HPDE6-E6E7 (cell line): ENCODE measurements at regions not wholly inside any gene's neighbourhood (a gene's known extent, or its start where the extent isn't known, plus 50 kb on each side); places are given as distances from the start of the nearest gene placed in this dataset.

Experiments
- DNase-seq: peaks from one replicate; pipeline ENCODE4 v3.0.0; 2011; ENCODE audit warnings: missing footprints; ENCODE audit errors: extremely low spot score

DNA sequence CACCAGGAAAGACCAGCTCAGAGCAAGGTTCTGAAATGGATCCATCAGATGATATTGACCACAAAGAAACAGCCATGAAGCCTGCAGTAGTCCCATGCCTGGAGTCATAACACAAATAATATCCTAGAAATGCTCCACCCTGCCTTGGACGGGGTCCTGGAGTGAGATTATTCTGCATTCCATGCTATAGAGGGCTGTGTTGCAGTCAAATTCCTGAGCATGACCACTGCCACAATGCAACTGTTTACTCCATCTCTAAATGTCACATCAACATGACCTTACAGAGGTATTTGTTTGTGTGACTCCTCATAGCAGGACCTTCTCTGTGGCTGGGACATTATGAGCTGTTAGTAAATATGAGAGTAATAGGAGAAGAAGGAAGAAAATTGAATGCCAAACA is 257.5 kb upstream of the TCF21 start:
- no peak for DNase-seq

GRCh38 chr6:133632206-133632605 is 256.7 kb upstream of the TCF21 start:
- no peak for DNase-seq

GRCh38 chr6:133632906-133633305 is 256.0 kb upstream of the TCF21 start:
- no peak for DNase-seq

GRCh38 chr6:133634474-133634873 is 254.4 kb upstream of the TCF21 start:
- DNase-seq, result no peak

DNA sequence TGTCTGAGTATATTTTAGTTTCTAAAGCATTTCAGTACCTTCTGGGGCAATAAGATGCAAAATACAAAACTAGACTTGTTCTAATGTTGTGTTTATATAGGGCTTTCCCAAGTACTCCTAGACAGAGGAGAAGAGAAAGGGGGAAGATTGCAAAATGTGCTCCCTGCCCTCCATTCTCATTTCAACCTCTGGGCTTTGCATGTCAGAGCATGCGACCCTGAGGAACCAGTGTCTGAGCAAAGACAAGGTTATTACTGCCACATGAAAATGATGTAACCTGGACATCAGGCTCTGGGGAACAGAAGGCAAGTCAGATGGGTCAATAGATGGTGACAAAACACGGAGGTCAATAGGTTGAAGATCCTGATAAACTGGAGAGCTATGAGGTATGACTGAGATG is 253.5 kb upstream of the TCF21 start:
- no peak for DNase-seq

DNA sequence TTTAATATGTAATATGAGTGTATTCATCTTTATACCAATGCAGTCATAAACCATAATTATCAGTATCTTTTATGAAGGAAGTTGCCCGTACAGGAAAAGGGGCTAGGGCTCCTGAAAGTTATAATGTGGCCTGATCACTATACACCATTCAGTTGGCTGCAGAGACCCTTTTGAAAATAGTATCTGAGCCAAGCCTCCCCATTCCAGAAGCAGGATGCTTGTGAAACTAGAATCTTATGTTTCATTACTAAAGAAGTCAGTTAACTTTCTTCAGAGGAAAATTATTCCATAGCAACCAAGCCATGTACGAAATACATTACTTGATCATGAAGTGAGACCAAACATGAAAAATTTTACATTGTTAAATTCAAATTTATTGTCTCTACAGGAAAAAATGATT is 251.5 kb upstream of the TCF21 start:
- DNase-seq, result no peak

GRCh38 chr6:133637874-133638273 is 251.0 kb upstream of the TCF21 start:
- DNase-seq, result no peak

DNA sequence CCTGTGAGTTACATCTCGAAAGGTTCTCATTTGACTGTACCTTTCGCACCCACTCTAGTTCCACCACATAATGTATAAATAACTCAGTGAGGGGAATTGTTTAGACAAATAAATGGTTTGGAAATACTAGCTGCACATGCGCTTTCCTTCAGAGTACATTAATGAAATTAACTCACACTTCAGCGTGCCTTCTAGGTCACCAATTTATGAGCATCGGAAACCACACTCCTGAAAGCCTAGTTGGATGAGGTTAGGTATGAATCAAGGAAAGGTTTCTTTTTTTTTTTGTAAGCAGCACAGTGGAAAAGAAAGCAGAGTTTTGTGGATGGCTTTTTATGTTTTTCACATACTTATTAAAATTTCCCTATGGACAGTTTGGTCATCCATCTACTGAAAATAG is 247.8 kb upstream of the TCF21 start:
- no peak for DNase-seq

DNA sequence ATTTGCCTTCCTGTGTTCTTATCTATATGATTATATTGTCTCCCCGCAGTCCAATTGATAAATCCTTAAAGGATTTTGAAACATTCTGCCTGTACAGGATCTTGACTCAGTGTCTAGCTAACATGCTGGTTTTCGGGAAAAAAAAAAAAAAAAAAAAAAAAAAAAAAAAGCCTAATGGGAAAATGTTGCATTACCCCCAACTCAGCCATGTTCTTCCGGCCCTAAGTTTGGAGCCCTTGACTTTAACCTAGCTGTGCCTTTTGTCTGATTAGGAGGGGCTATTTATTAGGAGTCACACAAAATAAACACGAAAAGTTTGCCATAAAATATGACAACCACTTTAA is 244.4 kb upstream of the TCF21 start:
- DNase-seq, result no peak

- no peak for DNase-seq
These were observed 243.9 kb upstream of the TCF21 start for GRCh38 chr6:133644892-133645619.

- DNase-seq, result no peak
These were observed 242.8 kb upstream of the TCF21 start for GRCh38 chr6:133645966-133646740.

DNA sequence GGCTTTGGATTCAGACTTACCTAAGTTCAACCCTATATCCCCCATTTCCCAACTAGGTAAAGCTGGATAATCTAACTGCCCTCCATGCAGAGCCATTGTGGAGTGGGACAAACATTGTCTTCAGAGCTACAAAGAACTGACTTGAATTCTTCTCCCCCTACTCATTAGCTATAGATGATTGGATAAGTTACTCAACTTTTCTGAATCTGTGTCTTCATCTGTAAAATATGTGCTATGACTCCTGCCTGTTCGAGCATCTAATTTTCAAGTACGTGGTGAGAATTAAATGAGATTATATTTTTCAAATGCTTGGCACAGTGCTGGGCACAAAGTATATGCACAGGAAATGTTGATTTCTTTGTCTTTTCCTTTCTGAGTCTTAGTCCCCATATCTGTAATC is 240.3 kb upstream of the TCF21 start:
- no peak for DNase-seq

DNA sequence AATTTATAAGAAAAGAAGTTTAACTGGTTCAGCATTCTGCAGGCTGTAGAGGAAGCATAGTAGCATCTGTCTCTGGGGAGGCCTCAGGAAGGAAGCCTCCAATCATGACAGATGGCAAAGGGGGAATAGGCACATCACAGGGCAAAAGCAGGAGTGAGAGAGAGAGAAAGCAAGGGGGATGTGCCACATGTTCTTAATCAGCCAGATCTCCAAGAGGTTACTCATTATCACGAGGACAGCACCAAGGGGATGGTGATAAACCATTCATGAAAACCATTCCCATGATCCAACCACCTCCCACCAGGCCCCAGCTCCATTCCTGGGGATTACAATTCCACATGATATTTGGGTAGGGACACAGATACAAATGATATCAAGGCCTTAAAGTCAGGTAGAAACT is 217.5 kb upstream of the TCF21 start:
- no peak for DNase-seq

- no peak for DNase-seq
These were observed 215.9 kb upstream of the TCF21 start for GRCh38 chr6:133673056-133673455.

GRCh38 chr6:133674661-133675060 is 214.3 kb upstream of the TCF21 start:
- DNase-seq, result no peak

DNA sequence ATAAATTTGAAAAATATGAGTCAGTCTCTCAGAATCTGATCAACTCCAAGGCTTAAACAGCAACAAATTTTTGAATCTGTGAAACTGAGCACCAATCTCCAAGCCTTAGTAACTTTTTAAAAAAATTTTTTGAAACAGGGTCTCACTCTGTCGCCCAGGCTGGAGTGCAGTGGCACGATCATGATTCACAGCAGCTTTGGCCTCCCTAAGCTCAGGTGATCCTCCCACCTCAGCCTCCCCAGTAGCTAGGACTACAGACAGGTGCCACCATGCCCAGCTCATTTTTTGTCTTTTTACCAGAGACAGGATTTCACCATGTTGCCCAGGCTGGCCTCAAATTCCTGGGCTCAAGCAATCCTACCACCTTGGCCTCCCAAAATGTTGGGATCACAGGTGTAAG is 207.9 kb upstream of the TCF21 start:
- DNase-seq, result no peak

DNA sequence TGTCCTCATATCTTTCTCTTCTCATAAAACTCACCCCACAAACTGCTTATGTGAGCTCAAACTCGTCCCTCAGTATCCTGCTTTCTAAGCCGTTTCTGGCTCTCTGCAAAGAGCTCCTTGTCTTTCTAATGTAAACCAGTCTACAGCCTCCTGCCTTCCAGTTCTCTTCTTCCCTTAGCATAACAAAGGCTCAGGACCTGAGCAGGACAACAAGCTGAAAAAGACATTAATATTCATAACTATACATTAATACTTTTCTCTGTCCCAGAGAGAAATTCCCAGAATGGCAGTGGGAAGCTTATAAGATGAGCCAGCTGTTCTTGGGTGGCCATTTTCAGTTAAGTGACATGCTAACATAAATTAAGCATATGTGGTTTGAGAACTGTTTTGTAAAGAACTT is 207.0 kb upstream of the TCF21 start:
- no peak for DNase-seq

GRCh38 chr6:133682506-133683307 is 206.2 kb upstream of the TCF21 start:
- no peak for DNase-seq

DNA sequence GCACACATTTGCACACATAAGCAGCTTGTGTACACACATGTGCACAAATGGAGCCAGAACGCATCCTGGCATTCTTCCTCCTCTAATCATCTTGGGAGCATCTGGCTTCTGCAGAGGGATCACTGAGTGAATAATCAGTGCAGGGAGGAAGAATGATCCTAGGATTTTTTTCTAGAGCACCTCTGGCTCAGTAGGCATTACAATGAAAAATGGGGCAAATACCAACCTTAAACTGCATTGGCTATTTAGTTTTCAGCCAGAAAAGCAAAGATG is 205.7 kb upstream of the TCF21 start:
- DNase-seq, result no peak

- DNase-seq, result no peak
These were observed 205.3 kb upstream of the TCF21 start for GRCh38 chr6:133683606-133684005.

DNA sequence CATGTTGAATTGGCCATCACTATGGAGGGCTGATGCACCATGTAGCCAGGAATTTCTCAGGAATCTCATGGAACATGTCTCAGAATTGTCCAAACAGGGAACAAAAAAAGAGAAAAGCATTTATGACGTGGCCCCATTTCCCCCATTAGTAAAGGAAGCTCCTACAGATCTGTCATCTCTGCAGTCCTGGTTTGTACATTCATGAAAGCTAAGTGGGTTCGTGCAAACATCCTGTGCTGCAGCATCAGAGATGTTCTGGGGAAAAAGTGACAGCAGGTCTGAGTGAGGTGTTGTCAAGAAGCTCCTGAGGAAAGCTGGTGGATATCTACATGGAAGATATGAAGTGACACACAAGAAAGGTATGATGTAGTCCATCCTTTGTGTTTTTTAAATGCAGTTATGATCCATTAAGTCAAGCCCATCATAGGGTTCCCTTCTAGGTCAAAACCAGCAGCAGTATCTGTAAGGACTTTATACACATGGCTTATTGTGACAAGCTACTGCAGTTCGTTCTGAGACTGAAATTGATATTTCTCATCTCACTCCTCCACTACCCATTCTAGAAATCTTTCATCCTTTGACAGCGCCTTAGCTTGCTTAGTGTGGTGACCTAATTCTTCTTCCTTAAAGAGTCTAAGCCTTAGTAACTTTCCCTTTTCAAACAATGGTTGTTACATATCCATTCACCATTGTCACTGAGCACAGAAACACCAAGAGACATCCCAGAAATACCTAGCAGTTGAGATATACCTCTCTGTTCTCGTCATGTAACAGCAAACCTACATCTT is 200.0 kb upstream of the TCF21 start:
- no peak for DNase-seq

GRCh38 chr6:133689863-133690262 is 199.1 kb upstream of the TCF21 start:
- DNase-seq, result no peak
